ENCODE measurements at regions not wholly inside any gene's neighbourhood (a gene's known extent, or its start where the extent isn't known, plus 50 kb on each side); places are given as distances from the start of the nearest gene placed in this dataset.

- Mint-ChIP-seq H3K4me3 (no peak overlapping the region), H3K27me3 (peaks cover 22% of the 10 kb centered on the region in 2 donors), H3K9me3 (no peaks in the 10 kb centered on the region), H3K27ac (no peak overlapping the region), H3K36me3 (no peaks in the 10 kb centered on the region), H3K4me1 (peaks cover 5 to 36% (median 21%) of the 10 kb centered on the region in 4 donors)
- Histone ChIP-seq H3K36me3 (ENCODE audit: insufficient read depth, low read length) (no peaks in the 10 kb centered on the region), H3K27me3 (ENCODE audit: insufficient read depth, low read length) (peaks cover 4% of the 10 kb centered on the region), H3K4me1 (ENCODE audit: insufficient read depth, low read length) (peaks cover 26% of the 10 kb centered on the region), H3K4me3 (ENCODE audit: low read length in 2 of 2) (no peak overlapping the region), H3K9me3 (ENCODE audit: control insufficient read depth in 1 of 2, low read length in 2 of 2) (no peaks in the 10 kb centered on the region), H3K27ac (ENCODE audit: low read depth, low read length) (no peak overlapping the region)
- intact Hi-C loops (cut with micrococcal nuclease) = no loop called here
- no peak for DNase-seq
- POLR2A ChIA-PET (ENCODE audit: partially characterized antibody) = no interaction called here
- CTCF ChIA-PET (ENCODE audit: partially characterized antibody) = no interaction called here
Observed at GRCh38 chr5:133821889-133822288, 146.5 kb downstream of the C5orf15 start.

DNA sequence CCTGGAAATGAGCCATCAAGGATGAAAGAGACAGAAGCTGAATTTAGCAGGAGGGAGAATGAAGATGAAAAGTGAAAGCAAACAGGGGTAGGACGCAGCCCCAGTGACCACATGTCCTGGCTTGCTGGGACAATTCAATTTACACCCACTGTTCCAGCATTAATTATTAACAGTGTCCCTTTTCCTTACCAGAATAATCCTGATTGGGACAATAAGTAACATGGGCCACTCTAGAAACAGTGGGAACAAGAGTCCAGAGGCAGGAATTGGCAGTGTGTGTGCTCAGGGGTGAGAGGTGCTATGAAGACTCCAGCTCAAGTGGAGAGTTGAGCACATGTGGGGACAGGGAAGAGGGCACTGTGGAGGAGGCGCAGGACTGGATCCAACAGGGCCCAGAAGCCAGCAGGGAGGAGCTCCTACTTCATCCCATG lies 147.1 kb downstream of the C5orf15 start:
- Histone ChIP-seq H3K4me3 (ENCODE audit: low read length in 2 of 2) (no peak overlapping the region), H3K4me1 (ENCODE audit: insufficient read depth, low read length) (peaks cover 21% of the 10 kb centered on the region), H3K36me3 (ENCODE audit: insufficient read depth, low read length) (no peaks in the 10 kb centered on the region), H3K27me3 (ENCODE audit: insufficient read depth, low read length) (peaks cover 4% of the 10 kb centered on the region), H3K9me3 (ENCODE audit: control insufficient read depth in 1 of 2, low read length in 2 of 2) (no peaks in the 10 kb centered on the region), H3K27ac (ENCODE audit: low read depth, low read length) (no peak overlapping the region)
- Mint-ChIP-seq H3K4me3 (no peak overlapping the region), H3K27ac (peak overlapping the region in 2 of 7 donors; percentile 4 to 81), H3K36me3 (no peaks in the 10 kb centered on the region), H3K9me3 (no peaks in the 10 kb centered on the region), H3K27me3 (peaks cover 22 to 23% of the 10 kb centered on the region in 2 donors), H3K4me1 (peaks cover 5 to 33% (median 18%) of the 10 kb centered on the region in 4 donors)
- ChIA-PET CTCF (ENCODE audit: partially characterized antibody) (no interaction called here), POLR2A (ENCODE audit: partially characterized antibody) (no interaction called here)
- DNase-seq = no peak
- intact Hi-C loops (cut with micrococcal nuclease) = no loop called here

DNA sequence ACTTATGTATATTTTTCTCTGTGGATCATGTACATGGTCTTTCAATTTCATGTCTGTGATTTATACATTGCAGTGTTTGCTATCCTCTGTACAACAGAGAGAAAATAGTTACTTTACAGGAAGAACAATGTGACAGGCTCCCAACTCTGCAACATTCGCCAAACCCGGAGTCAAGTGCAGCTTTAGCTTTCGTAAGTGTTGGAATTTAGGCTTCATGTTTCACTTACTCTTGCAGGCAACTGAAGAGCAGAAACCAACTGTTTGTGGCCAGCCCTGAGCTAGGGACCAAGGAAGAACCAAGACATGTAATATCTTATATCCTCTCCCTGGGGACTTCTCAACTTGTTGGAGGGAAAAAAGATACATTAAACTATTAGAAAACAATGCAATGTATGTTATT lies 147.9 kb downstream of the C5orf15 start:
- intact Hi-C loops (cut with micrococcal nuclease) = no loop called here
- H3K27ac Mint-ChIP-seq = no peak overlapping the region

GRCh38 chr5:133819977-133820471 lies 148.4 kb downstream of the C5orf15 start:
- ChIA-PET CTCF (ENCODE audit: partially characterized antibody) (no interaction called here), POLR2A (ENCODE audit: partially characterized antibody) (no interaction called here)
- H3K4me3 ChIP-seq (ENCODE audit: low read length in 2 of 2) = no peak overlapping the region
- H3K27me3 ChIP-seq (ENCODE audit: insufficient read depth, low read length) = peaks cover 4% of the 10 kb centered on the region
- Mint-ChIP-seq H3K9me3 (no peaks in the 10 kb centered on the region), H3K27me3 (peaks cover 22 to 27% of the 10 kb centered on the region in 2 donors), H3K4me1 (peaks cover 3 to 20% (median 6%) of the 10 kb centered on the region in 4 donors), H3K27ac (no peak overlapping the region), H3K36me3 (no peaks in the 10 kb centered on the region), H3K4me3 (no peak overlapping the region)
- no peaks in the 10 kb centered on the region for H3K9me3 ChIP-seq (ENCODE audit: control insufficient read depth in 1 of 2, low read length in 2 of 2)
- DNase-seq = no peak
- peaks cover 8% of the 10 kb centered on the region for H3K4me1 ChIP-seq (ENCODE audit: insufficient read depth, low read length)
- intact Hi-C loops (cut with micrococcal nuclease) = no loop called here
- H3K27ac ChIP-seq (ENCODE audit: low read depth, low read length) = no peak overlapping the region
- no peaks in the 10 kb centered on the region for H3K36me3 ChIP-seq (ENCODE audit: insufficient read depth, low read length)

More for the DNA sequence above, 147.9 kb downstream of the C5orf15 start:
- H3K27me3 ChIP-seq (ENCODE audit: insufficient read depth, low read length) = peaks cover 4% of the 10 kb centered on the region
- H3K36me3 ChIP-seq (ENCODE audit: insufficient read depth, low read length) = no peaks in the 10 kb centered on the region
- Mint-ChIP-seq H3K9me3 (no peaks in the 10 kb centered on the region), H3K36me3 (no peaks in the 10 kb centered on the region), H3K4me1 (peaks cover 5 to 24% (median 10%) of the 10 kb centered on the region in 4 donors), H3K27me3 (peaks cover 22 to 23% of the 10 kb centered on the region in 2 donors), H3K4me3 (no peak overlapping the region)
- H3K9me3 ChIP-seq (ENCODE audit: control insufficient read depth in 1 of 2, low read length in 2 of 2) = no peaks in the 10 kb centered on the region
- H3K4me3 ChIP-seq (ENCODE audit: low read length in 2 of 2) = no peak overlapping the region
- POLR2A ChIA-PET (ENCODE audit: partially characterized antibody) = no interaction called here
- H3K4me1 ChIP-seq (ENCODE audit: insufficient read depth, low read length) = peaks cover 13% of the 10 kb centered on the region
- H3K27ac ChIP-seq (ENCODE audit: low read depth, low read length) = no peak overlapping the region
- no peak for DNase-seq
- CTCF ChIA-PET (ENCODE audit: partially characterized antibody) = no interaction called here

DNA sequence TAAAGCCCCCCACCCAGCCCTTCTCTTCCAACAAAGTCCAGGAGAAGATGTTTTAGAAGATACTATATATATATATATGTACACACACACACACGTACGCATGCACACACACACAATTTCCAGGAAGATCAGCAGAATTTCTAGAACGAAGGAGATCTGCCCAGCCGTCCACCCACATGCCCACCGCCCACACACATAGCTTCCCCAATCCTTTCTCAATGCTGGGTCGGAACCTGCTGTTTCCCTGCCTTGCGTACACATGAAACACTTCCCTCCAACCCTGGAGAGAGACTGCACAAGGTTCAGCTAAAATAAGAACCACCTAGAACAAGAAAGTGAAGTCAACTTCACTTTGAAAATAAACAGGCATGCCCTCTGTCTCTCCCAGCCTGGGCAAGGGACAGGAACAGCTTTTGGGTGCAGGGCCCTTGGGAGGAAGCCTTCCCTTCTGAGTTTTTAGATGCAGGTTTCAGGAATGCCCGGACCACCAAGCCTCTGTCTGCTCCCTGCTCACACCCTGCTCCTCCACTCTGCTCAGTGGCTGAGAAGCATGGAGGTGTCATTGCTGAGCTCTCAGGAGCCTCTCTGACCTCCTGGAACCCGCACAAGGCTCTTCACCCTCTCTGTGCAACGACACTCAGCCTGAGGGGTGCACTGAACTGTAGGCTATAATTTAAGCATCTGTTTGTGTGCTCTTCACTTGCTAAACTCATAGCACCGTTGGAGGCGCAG lies 149.4 kb downstream of the C5orf15 start:
- no peak overlapping the region for H3K27ac Mint-ChIP-seq

GRCh38 chr5:133818031-133818431 lies 150.4 kb downstream of the C5orf15 start:
- Mint-ChIP-seq H3K27ac (no peak overlapping the region), H3K4me3 (no peak overlapping the region), H3K27me3 (peaks cover 29 to 44% of the 10 kb centered on the region in 2 donors), H3K36me3 (no peaks in the 10 kb centered on the region), H3K4me1 (peaks cover 0 to 5% (median 0%) of the 10 kb centered on the region in 4 donors), H3K9me3 (no peaks in the 10 kb centered on the region)
- Histone ChIP-seq H3K27ac (ENCODE audit: low read depth, low read length) (no peak overlapping the region), H3K4me1 (ENCODE audit: insufficient read depth, low read length) (no peaks in the 10 kb centered on the region), H3K36me3 (ENCODE audit: insufficient read depth, low read length) (no peaks in the 10 kb centered on the region), H3K27me3 (ENCODE audit: insufficient read depth, low read length) (peaks cover 4% of the 10 kb centered on the region), H3K4me3 (ENCODE audit: low read length in 2 of 2) (no peak overlapping the region), H3K9me3 (ENCODE audit: control insufficient read depth in 1 of 2, low read length in 2 of 2) (no peaks in the 10 kb centered on the region)
- ChIA-PET POLR2A (ENCODE audit: partially characterized antibody) (no interaction called here), CTCF (ENCODE audit: partially characterized antibody) (no interaction called here)
- intact Hi-C loops (cut with micrococcal nuclease) = no loop called here
- DNase-seq = no peak

More for the DNA sequence above, 149.4 kb downstream of the C5orf15 start:
- Histone ChIP-seq H3K36me3 (ENCODE audit: insufficient read depth, low read length) (no peaks in the 10 kb centered on the region), H3K27me3 (ENCODE audit: insufficient read depth, low read length) (peaks cover 4% of the 10 kb centered on the region), H3K9me3 (ENCODE audit: control insufficient read depth in 1 of 2, low read length in 2 of 2) (no peaks in the 10 kb centered on the region), H3K4me3 (ENCODE audit: low read length in 2 of 2) (no peak overlapping the region), H3K4me1 (ENCODE audit: insufficient read depth, low read length) (no peaks in the 10 kb centered on the region), H3K27ac (ENCODE audit: low read depth, low read length) (no peak overlapping the region)
- Mint-ChIP-seq H3K4me1 (peaks cover 0 to 10% (median 0%) of the 10 kb centered on the region in 4 donors), H3K4me3 (no peak overlapping the region), H3K27me3 (peaks cover 26 to 35% of the 10 kb centered on the region in 2 donors), H3K9me3 (no peaks in the 10 kb centered on the region), H3K36me3 (no peaks in the 10 kb centered on the region)
- intact Hi-C loops (cut with micrococcal nuclease) = no loop called here
- ChIA-PET POLR2A (ENCODE audit: partially characterized antibody) (no interaction called here), CTCF (ENCODE audit: partially characterized antibody) (no interaction called here)
- DNase-seq = no peak

DNA sequence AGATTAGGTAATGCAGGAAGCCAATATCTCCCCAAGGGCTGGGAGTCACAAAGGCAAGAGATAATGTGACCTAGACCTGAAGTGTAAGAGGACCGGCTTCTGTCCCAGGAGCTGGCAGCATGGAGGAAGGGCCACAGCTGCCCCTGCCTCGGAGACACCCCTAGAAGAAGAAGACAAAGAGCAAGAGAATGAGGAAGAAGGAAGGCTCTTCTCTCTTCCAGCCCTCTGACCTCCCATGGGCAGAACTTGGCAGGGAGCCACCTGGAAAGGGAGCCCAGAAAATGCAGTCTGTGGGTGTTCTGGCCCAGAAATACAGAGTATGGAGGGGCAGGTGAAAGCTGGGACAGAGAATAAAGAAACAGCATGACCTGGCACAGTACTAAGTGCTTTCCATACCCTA lies 151.0 kb downstream of the C5orf15 start:
- Mint-ChIP-seq H3K27me3 (peaks cover 29 to 45% of the 10 kb centered on the region in 2 donors), H3K36me3 (no peaks in the 10 kb centered on the region), H3K27ac (no peak overlapping the region), H3K4me1 (peaks cover 0 to 5% (median 0%) of the 10 kb centered on the region in 4 donors), H3K4me3 (no peak overlapping the region), H3K9me3 (no peaks in the 10 kb centered on the region)
- POLR2A ChIA-PET (ENCODE audit: partially characterized antibody) = no interaction called here
- CTCF ChIA-PET (ENCODE audit: partially characterized antibody) = no interaction called here
- Histone ChIP-seq H3K36me3 (ENCODE audit: insufficient read depth, low read length) (no peaks in the 10 kb centered on the region), H3K4me3 (ENCODE audit: low read length in 2 of 2) (no peak overlapping the region), H3K4me1 (ENCODE audit: insufficient read depth, low read length) (no peaks in the 10 kb centered on the region), H3K27ac (ENCODE audit: low read depth, low read length) (no peak overlapping the region), H3K27me3 (ENCODE audit: insufficient read depth, low read length) (peaks cover 4% of the 10 kb centered on the region), H3K9me3 (ENCODE audit: control insufficient read depth in 1 of 2, low read length in 2 of 2) (no peaks in the 10 kb centered on the region)
- no peak for DNase-seq
- intact Hi-C loops (cut with micrococcal nuclease) = no loop called here
